DOHH2 (cell line): ENCODE measurements at regions not wholly inside any gene's neighbourhood (a gene's known extent, or its start where the extent isn't known, plus 50 kb on each side); places are given as distances from the start of the nearest gene placed in this dataset.

Experiments used
- H3F3A ChIP-seq: fragments of 200-600 bp; sonication (generic), shearing (Covaris generic); 2 replicates; pipeline ENCODE4 v1.6.0; 2016; ENCODE audit warnings: antibody characterized with exemption, mild to moderate bottlenecking; ENCODE audit not compliant: control insufficient read depth, insufficient read depth
- H3K27ac ChIP-seq: fragments of 200-600 bp; sonication (generic); 2 replicates; pipeline ENCODE4 v1.5.1; 2014; ENCODE audit warnings: low read depth, mild to moderate bottlenecking, low read length, moderate library complexity
- H3K27me3 ChIP-seq: fragments of 200-600 bp; sonication (generic); 2 replicates; pipeline ENCODE4 v1.6.1; 2014; ENCODE audit warnings: mild to moderate bottlenecking, low read length, mixed read lengths; ENCODE audit not compliant: control insufficient read depth
- H3K36me3 ChIP-seq: fragments of 200-600 bp; sonication (generic); 2 replicates; pipeline ENCODE4 v1.6.1; 2014; ENCODE audit warnings: mild to moderate bottlenecking, low read length, moderate library complexity, mixed read lengths; ENCODE audit not compliant: control insufficient read depth
- H3K4me1 ChIP-seq: fragments of 200-600 bp; sonication (generic); 2 replicates; pipeline ENCODE4 v1.6.1; 2014; ENCODE audit warnings: mild to moderate bottlenecking, low read length, mixed read lengths; ENCODE audit not compliant: control insufficient read depth
- H3K4me2 ChIP-seq: fragments of 200-600 bp; sonication (generic); 2 replicates; pipeline ENCODE4 v1.6.0; 2014; ENCODE audit warnings: mild to moderate bottlenecking, low read length, moderate library complexity
- H3K4me3 ChIP-seq: fragments of 200-600 bp; sonication (generic); 2 replicates; pipeline ENCODE4 v1.5.1; 2014; ENCODE audit warnings: mild to moderate bottlenecking, low read length, mixed read lengths
- H3K79me2 ChIP-seq: fragments of 200-600 bp; sonication (generic); 2 replicates; pipeline ENCODE4 v1.6.1; 2014; ENCODE audit warnings: mild to moderate bottlenecking, low read length, mixed read lengths; ENCODE audit not compliant: control insufficient read depth
- H3K9me2 ChIP-seq: fragments of 200-600 bp; sonication (generic); replicated peaks from 2 replicates; pipeline ENCODE4 v1.6.1; 2014; ENCODE audit warnings: mild to moderate bottlenecking, low read length, mixed read lengths; ENCODE audit not compliant: control insufficient read depth
- H3K9me3 ChIP-seq: fragments of 200-600 bp; sonication (generic); 2 replicates; pipeline ENCODE4 v1.6.1; 2014; ENCODE audit warnings: antibody characterized with exemption, low read length, mixed read lengths; ENCODE audit not compliant: control insufficient read depth, insufficient read depth
- H4K20me1 ChIP-seq: fragments of 200-600 bp; sonication (generic); 2 replicates; pipeline ENCODE4 v1.6.0; 2014; ENCODE audit warnings: low read depth, mild to moderate bottlenecking, antibody characterized with exemption, low read length, moderate library complexity; ENCODE audit not compliant: control insufficient read depth, insufficient read depth
- CTCF ChIP-seq: fragments of 200-600 bp; sonication (generic); IDR thresholded peaks from one replicate; pipeline ENCODE4 v1.5.1; 2014; ENCODE audit warnings: antibody characterized with exemption, mild to moderate bottlenecking, low read depth, low read length; ENCODE audit not compliant: poor library complexity, severe bottlenecking
- EZH2phosphoT487 ChIP-seq: fragments of 200-600 bp; sonication (generic); IDR thresholded peaks from 2 replicates; pipeline ENCODE4 v1.6.1; 2017; ENCODE audit warnings: borderline replicate concordance, mild to moderate bottlenecking, antibody characterized with exemption, low read length, moderate library complexity, mixed read lengths

DNA sequence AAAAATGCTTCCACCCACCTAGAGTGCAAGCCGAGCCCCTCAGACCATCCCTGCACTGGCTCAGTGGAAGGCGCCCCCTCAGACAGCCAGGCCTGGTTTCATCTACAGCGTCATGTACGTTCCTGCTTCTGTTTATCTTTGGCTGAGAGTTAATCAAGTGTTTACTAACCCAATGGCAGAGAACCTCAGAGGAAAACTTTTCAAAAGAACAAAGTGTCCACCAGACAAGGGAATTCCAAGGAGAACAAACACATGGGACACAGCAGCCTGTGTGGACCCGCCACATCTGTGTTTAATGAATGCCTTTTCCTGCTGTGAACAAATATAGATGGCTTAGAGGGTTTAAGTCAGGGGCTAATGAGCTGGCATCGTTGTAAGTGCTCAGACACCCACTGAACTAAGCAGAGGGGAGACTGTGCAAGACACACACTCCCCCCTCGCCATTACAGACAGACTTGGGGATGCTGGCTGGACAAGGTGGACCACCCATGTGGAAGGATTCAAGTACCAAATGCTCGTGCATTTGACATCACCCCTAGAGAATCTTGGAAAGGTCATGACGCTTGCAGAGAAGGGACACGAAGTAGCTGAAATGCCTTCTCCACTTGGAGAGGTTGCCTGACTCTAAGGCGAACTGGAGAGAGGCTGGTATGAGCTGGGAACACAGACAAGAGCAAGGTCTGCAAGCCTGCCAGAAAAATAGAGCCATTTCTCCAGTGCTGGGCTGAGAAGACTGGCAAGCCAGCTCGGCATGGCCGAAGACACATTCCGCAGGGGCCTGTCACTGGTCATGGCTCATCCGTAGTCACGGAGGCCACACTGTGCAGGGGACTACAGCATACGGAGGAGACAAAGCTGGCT is 53.5 kb upstream of the NXT1 start:
- H3F3A ChIP-seq = no peaks in the 10 kb centered on the region
- H3K9me3 ChIP-seq = no peaks in the 10 kb centered on the region
- no peaks in the 10 kb centered on the region for H4K20me1 ChIP-seq
- no peaks in the 10 kb centered on the region for H3K79me2 ChIP-seq
- H3K9me2 ChIP-seq = no peaks in the 10 kb centered on the region
- TF ChIP-seq EZH2phosphoT487 (no peak), CTCF (no peak)
- no peaks in the 10 kb centered on the region for H3K36me3 ChIP-seq
- no peaks in the 10 kb centered on the region for H3K4me1 ChIP-seq
- H3K4me3 ChIP-seq = no peak overlapping the region
- H3K4me2 ChIP-seq = no peak overlapping the region
- no peaks in the 10 kb centered on the region for H3K27me3 ChIP-seq
- H3K27ac ChIP-seq = no peak overlapping the region

- Histone ChIP-seq H3K4me1 (no peaks in the 10 kb centered on the region), H3K9me2 (no peaks in the 10 kb centered on the region), H3K27ac (no peak overlapping the region), H4K20me1 (no peaks in the 10 kb centered on the region), H3K4me2 (no peak overlapping the region), H3K36me3 (no peaks in the 10 kb centered on the region), H3K4me3 (no peak overlapping the region), H3K27me3 (no peaks in the 10 kb centered on the region), H3K79me2 (no peaks in the 10 kb centered on the region), H3F3A (no peaks in the 10 kb centered on the region), H3K9me3 (no peaks in the 10 kb centered on the region)
- TF ChIP-seq CTCF (no peak), EZH2phosphoT487 (no peak)
Observed at GRCh38 chr20:23295934-23296333, 54.7 kb upstream of the NXT1 start.

DNA sequence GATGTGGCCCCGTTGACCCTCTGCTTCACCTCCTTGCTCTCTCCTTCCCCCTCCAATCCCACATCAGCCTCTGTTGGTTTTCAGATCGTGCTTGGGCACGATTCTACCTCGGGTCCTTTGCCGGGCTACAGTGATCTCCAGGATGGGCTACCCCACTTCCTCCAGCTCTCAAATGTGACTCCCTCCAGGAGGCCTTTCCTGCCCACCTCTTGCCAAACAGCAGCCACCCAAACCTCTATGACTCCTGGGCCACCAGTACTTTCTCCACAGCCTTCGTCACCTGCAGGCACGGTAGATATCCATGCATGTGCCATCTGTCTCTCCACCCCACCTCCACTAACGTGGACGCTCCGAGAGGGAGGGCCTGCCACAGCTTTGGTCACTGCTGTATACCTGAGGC is 55.9 kb upstream of the NXT1 start:
- Histone ChIP-seq H3K4me1 (no peaks in the 10 kb centered on the region), H4K20me1 (no peaks in the 10 kb centered on the region), H3F3A (no peaks in the 10 kb centered on the region), H3K4me3 (no peak overlapping the region), H3K9me2 (no peaks in the 10 kb centered on the region), H3K27ac (no peak overlapping the region), H3K4me2 (no peak overlapping the region), H3K9me3 (no peaks in the 10 kb centered on the region), H3K79me2 (no peaks in the 10 kb centered on the region), H3K36me3 (no peaks in the 10 kb centered on the region), H3K27me3 (no peaks in the 10 kb centered on the region)
- no peak for TF ChIP-seq EZH2phosphoT487
- no peak for TF ChIP-seq CTCF
